ENCODE measurements at regions not wholly inside any gene's neighbourhood (a gene's known extent, or its start where the extent isn't known, plus 50 kb on each side); places are given as distances from the start of the nearest gene placed in this dataset.
A peak's percentile ranks its signal among the peaks of the same experiment; 100 is the strongest.

- ChIA-PET POLR2A (interaction anchor here (1.3 kb wide), 1 partner anchor 11 kb away, joined by 4 read pairs; no protein-coding TSS in a partner anchor), CTCF (interaction anchor here (1.3 kb wide), 1 partner anchor 16 kb away, joined by 6 read pairs; no protein-coding TSS in a partner anchor)
- Histone ChIP-seq H3K27ac (ENCODE audit: low read length in 2 of 2) (no peak overlapping the region), H3K9me3 (ENCODE audit: control extremely low read depth in 1 of 3, control insufficient read depth in 2 of 3, insufficient read depth in 1 of 3, low read length in 2 of 3) (no peaks in the 10 kb centered on the region), H3K4me1 (ENCODE audit: control insufficient read depth in 2 of 2, insufficient read depth in 2 of 2, low read length in 2 of 2) (peaks cover 9 to 29% of the 10 kb centered on the region in 2 donors), H3K79me2 (ENCODE audit: control insufficient read depth, insufficient read depth, low read length) (peaks cover 7% of the 10 kb centered on the region), H3K4me3 (ENCODE audit: control extremely low read depth in 1 of 5, extremely low read depth in 1 of 5, insufficient read depth in 1 of 5, low read depth in 2 of 5, low read length in 4 of 5) (peak overlapping the region in 4 of 5 experiments; percentile 43 to 56 (median 52)), H3K4me2 (replicated peaks; ENCODE audit: low read depth, low read length, poor library complexity, severe bottlenecking) (peak overlapping the region; percentile 75), H3K27me3 (replicated peaks in 1 of 4; ENCODE audit: control extremely low read depth in 1 of 4, control insufficient read depth in 3 of 4, insufficient read depth in 4 of 4, low read length in 3 of 4) (no peaks in the 10 kb centered on the region), H3K36me3 (replicated peaks in 1 of 2; ENCODE audit: control extremely low read depth in 1 of 2, control insufficient read depth in 1 of 2, extremely low read depth in 1 of 2, insufficient read depth in 2 of 2, low read length in 1 of 2) (no peaks in the 10 kb centered on the region), H4K20me1 (ENCODE audit: control insufficient read depth, insufficient read depth, low read length, poor library complexity, severe bottlenecking) (no peaks in the 10 kb centered on the region), H2AFZ (ENCODE audit: insufficient read depth, low read depth, low read length, poor library complexity, severe bottlenecking) (peak overlapping the region; percentile 83), H3K9ac (ENCODE audit: low read length) (peak overlapping the region; percentile 62)
- 3% methylated on average over 60 of the region's 68 CpGs for WGBS (ENCODE audit: insufficient coverage)
- DNase-seq (peak; percentile 63), ATAC-seq (ENCODE audit: low read depth) (peak; percentile 46)
- peaks cover 21% of the 10 kb centered on the region for H3K4me1 Mint-ChIP-seq
- H3K9me3 Mint-ChIP-seq (ENCODE audit: insufficient read depth): no peaks in the 10 kb centered on the region
- peak overlapping the region; percentile 87 for H3K4me3 Mint-ChIP-seq
- peak overlapping the region; percentile 86 for H3K27ac Mint-ChIP-seq
- intact Hi-C loops (cut with micrococcal nuclease): no loop called here
- no peaks in the 10 kb centered on the region for H3K27me3 Mint-ChIP-seq
- TF ChIP-seq, protein P1, sequence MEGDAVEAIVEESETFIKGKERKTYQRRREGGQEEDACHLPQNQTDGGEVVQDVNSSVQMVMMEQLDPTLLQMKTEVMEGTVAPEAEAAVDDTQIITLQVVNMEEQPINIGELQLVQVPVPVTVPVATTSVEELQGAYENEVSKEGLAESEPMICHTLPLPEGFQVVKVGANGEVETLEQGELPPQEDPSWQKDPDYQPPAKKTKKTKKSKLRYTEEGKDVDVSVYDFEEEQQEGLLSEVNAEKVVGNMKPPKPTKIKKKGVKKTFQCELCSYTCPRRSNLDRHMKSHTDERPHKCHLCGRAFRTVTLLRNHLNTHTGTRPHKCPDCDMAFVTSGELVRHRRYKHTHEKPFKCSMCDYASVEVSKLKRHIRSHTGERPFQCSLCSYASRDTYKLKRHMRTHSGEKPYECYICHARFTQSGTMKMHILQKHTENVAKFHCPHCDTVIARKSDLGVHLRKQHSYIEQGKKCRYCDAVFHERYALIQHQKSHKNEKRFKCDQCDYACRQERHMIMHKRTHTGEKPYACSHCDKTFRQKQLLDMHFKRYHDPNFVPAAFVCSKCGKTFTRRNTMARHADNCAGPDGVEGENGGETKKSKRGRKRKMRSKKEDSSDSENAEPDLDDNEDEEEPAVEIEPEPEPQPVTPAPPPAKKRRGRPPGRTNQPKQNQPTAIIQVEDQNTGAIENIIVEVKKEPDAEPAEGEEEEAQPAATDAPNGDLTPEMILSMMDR (IDR thresholded peaks at IDR 0.05): peak; percentile 33
- no peak for TF ChIP-seq EZH2 (IDR thresholded peaks at IDR 0.05; ENCODE audit: borderline replicate concordance, insufficient read depth, low read depth, low read length, poor library complexity, severe bottlenecking)
Observed at GRCh38 chrX:40158036-40158706, 60.4 kb upstream of the BCOR start.
